Activated naive CD4-positive, alpha-beta T cell treated with anti-CD3 and anti-CD28 coated beads for 36 hours (primary cell): ENCODE measurements at regions not wholly inside any gene's neighbourhood (a gene's known extent, or its start where the extent isn't known, plus 50 kb on each side); places are given as distances from the start of the nearest gene placed in this dataset.

Source experiments
- CTCF ChIA-PET: fragments of 350-600 bp; sonication (Branson Sonifier 250); formaldehyde crosslinking; loops from one replicate; lab custom pipeline; 2021; ENCODE audit warnings: antibody characterized with exemption; lab: Charles Lee
- DNase-seq: peaks from one replicate; pipeline ENCODE4 v3.0.0-alpha.2; 2020
- H3K27ac Mint-ChIP-seq: one replicate; pipeline ENCODE4 v1.8.0; 2021; ENCODE audit warnings: mild to moderate bottlenecking, mixed read lengths
- H3K27me3 Mint-ChIP-seq: one replicate; pipeline ENCODE4 v1.8.0; 2021; ENCODE audit warnings: low read depth, mixed read lengths
- H3K36me3 Mint-ChIP-seq: one replicate; pipeline ENCODE4 v1.8.0; 2021; ENCODE audit warnings: low read depth, mixed read lengths
- H3K4me1 Mint-ChIP-seq: one replicate; pipeline ENCODE4 v1.8.0; 2021; ENCODE audit warnings: low read depth, mixed read lengths
- H3K4me3 Mint-ChIP-seq: one replicate; pipeline ENCODE4 v1.8.0; 2021; ENCODE audit warnings: mild to moderate bottlenecking, moderate library complexity, mixed read lengths
- H3K9me3 Mint-ChIP-seq: one replicate; pipeline ENCODE4 v1.8.0; 2021; ENCODE audit warnings: mixed read lengths
- intact Hi-C: fragments of 100-400 bp; cut with micrococcal nuclease; formaldehyde crosslinking; loops from one replicate; pipeline ENCODE4 v1.15.1; 2023

GRCh38 chr5:34485768-34486030 is 170.4 kb upstream of the RAI14 start:
- no peak for DNase-seq
- no peaks in the 10 kb centered on the region for H3K9me3 Mint-ChIP-seq
- H3K4me3 Mint-ChIP-seq, result no peak overlapping the region
- CTCF ChIA-PET, result interaction anchor here (0.6 to 3.3 kb wide), 14 partner anchors 8 to 518 kb away, joined by 3 to 22 read pairs (median 6); partner anchors contain the start of gene RAI14
- intact Hi-C loops, result loop anchor here (1.0 to 5.0 kb wide), 7 partner anchors 38 to 518 kb away; partner anchors contain the start of genes RAI14 and TTC23L
- H3K36me3 Mint-ChIP-seq, result no peaks in the 10 kb centered on the region
- peaks cover 29% of the 10 kb centered on the region for H3K27me3 Mint-ChIP-seq
- H3K4me1 Mint-ChIP-seq, result peaks cover 3% of the 10 kb centered on the region
- no peak overlapping the region for H3K27ac Mint-ChIP-seq

DNA sequence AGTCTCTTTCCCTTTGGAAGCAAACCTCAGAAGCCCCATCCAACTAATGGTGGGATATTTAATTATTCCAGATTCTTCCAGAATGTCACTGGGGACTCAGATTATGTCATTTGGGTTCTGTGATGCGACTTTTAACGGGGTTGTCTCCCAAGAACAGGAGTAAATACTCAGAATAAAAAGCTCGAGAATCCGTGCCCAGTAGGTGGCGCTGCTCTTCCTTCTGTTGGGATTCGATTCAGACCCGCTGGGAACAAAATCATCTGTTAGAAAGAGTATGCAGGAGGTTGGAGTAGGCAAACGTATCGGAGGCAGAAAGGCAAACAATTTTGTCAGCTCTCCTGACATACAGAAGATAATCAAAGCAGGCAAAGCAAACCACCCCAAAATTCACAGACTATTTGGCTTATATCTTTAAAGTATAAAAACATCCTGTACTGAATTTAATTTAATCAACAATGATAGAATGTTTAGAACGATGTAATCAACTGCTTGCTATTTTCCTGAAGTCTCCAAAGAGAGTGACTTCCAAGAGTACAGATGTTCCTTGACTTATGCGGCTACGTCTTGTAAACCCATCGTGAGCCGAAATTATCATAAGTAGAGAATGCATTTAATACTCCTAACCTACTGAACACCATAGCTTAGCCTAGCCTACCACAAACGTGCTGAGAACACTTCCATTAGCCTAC is 169.8 kb upstream of the RAI14 start:
- intact Hi-C loops, result loop anchor here (1.0 to 5.0 kb wide), 7 partner anchors 37 to 517 kb away; partner anchors contain the start of genes RAI14 and TTC23L
- no peaks in the 10 kb centered on the region for H3K9me3 Mint-ChIP-seq
- H3K4me3 Mint-ChIP-seq, result no peak overlapping the region
- no peaks in the 10 kb centered on the region for H3K4me1 Mint-ChIP-seq
- peak; percentile 87 for DNase-seq
- CTCF ChIA-PET, result interaction anchor here (0.6 to 3.3 kb wide), 18 partner anchors 8 to 517 kb away, joined by 3 to 22 read pairs (median 5); partner anchors contain the start of gene RAI14
- H3K27me3 Mint-ChIP-seq, result peaks cover 29% of the 10 kb centered on the region
- H3K27ac Mint-ChIP-seq, result no peak overlapping the region
- H3K36me3 Mint-ChIP-seq, result no peaks in the 10 kb centered on the region

DNA sequence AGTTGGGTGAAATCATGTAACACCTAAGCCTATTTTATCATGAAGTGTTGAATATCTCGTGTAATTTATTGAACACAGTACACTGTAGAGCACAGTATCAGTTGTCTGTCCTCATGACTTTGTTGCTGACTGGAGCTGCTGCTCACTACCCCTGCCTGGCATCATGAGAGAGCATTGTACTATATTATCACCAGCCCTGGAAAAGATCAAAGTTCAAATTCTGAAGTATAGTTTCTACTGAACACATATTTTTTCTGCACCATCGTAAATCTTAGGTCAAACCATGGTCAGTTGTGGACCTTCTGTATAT is 169.3 kb upstream of the RAI14 start:
- peaks cover 31% of the 10 kb centered on the region for H3K27me3 Mint-ChIP-seq
- DNase-seq, result no peak
- no peak overlapping the region for H3K27ac Mint-ChIP-seq
- intact Hi-C loops, result loop anchor here (1.0 to 5.0 kb wide), 7 partner anchors 36 to 516 kb away; partner anchors contain the start of genes RAI14 and TTC23L
- H3K36me3 Mint-ChIP-seq, result no peaks in the 10 kb centered on the region
- CTCF ChIA-PET, result interaction anchor here (0.6 to 3.3 kb wide), 12 partner anchors 10 to 517 kb away, joined by 3 to 22 read pairs (median 6); no protein-coding TSS in a partner anchor
- H3K9me3 Mint-ChIP-seq, result no peaks in the 10 kb centered on the region
- H3K4me1 Mint-ChIP-seq, result no peaks in the 10 kb centered on the region
- H3K4me3 Mint-ChIP-seq, result no peak overlapping the region

DNA sequence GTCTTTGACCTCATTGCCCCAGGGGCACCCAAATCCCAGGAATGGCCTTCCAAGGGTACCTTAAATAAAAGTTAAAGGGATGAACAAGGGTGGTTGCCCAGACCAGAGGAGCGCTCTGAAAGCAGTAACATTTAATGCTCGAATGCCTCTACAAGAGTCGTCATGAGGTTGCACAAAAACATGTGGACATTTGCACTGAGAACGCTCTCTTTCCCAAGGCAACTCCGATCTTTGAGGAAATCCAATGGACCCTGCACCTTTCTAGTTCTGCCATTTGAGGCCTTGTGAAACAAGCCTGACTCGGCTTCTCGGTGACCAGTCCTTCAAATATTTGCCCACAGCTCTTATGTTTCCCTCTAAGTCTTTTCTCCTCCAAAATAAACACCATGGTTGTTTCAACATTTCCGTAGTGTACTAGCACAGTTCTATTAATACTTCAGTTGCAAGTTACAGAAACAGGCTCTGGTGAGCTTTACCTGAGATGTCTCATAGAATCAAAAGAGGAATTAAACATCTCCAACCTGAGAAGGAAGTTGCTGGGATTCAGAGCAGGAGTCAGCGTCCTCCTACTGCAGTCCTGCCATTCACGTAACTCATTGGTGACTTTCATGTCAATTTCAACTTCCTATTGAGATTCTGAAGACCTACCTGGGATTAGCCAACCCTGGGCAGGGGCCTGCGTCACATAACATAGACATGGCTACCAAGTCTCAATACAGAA is 168.8 kb upstream of the RAI14 start:
- intact Hi-C loops, result loop anchor here (2.0 to 5.0 kb wide), 2 partner anchors 170 to 207 kb away; partner anchors contain the start of gene RAI14
- peaks cover 29% of the 10 kb centered on the region for H3K27me3 Mint-ChIP-seq
- H3K4me3 Mint-ChIP-seq, result no peak overlapping the region
- CTCF ChIA-PET, result interaction anchor here (1.0 to 3.3 kb wide), 8 partner anchors 9 to 516 kb away, joined by 3 to 22 read pairs (median 10); no protein-coding TSS in a partner anchor
- H3K36me3 Mint-ChIP-seq, result no peaks in the 10 kb centered on the region
- no peaks in the 10 kb centered on the region for H3K9me3 Mint-ChIP-seq
- no peak overlapping the region for H3K27ac Mint-ChIP-seq
- no peak for DNase-seq
- no peaks in the 10 kb centered on the region for H3K4me1 Mint-ChIP-seq

- H3K27me3 Mint-ChIP-seq, result peaks cover 29% of the 10 kb centered on the region
- no peaks in the 10 kb centered on the region for H3K9me3 Mint-ChIP-seq
- no peak overlapping the region for H3K27ac Mint-ChIP-seq
- no peak for DNase-seq
- no peaks in the 10 kb centered on the region for H3K4me1 Mint-ChIP-seq
- H3K36me3 Mint-ChIP-seq, result no peaks in the 10 kb centered on the region
- H3K4me3 Mint-ChIP-seq, result no peak overlapping the region
- CTCF ChIA-PET, result interaction anchor here (1.7 kb wide), 1 partner anchor 13 kb away, joined by 5 read pairs; no protein-coding TSS in a partner anchor
- intact Hi-C loops, result loop anchor here (2.0 to 5.0 kb wide), 2 partner anchors 169 to 207 kb away; partner anchors contain the start of gene RAI14
Measured at GRCh38 chr5:34487956-34488355, 168.2 kb upstream of the RAI14 start.

DNA sequence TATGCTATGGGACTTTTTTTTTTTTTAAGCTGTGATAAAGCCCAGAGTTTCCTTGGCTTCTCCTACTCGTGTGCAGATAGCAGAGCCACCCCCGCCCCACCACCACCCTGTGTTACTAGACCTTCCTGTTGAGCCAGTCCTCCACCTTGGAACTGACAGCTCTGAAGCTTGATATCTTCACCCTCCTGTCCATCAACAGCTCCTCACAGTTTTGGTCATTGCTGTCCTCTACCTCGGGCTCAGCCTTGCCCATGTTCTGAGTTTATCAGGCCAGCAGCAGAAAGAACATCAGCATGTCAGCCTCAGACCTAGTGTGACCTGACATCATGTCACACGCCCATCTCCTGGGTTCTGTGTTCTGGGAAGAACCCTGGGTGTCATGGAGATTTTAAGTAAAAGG is 167.1 kb upstream of the RAI14 start:
- peaks cover 30% of the 10 kb centered on the region for H3K27me3 Mint-ChIP-seq
- H3K36me3 Mint-ChIP-seq, result no peaks in the 10 kb centered on the region
- intact Hi-C loops, result loop anchor here (5.0 kb wide), 1 partner anchor 168 kb away; the partner anchor contains the start of gene RAI14
- no peaks in the 10 kb centered on the region for H3K4me1 Mint-ChIP-seq
- CTCF ChIA-PET, result interaction anchor here (0.7 to 1.5 kb wide), 4 partner anchors 13 to 318 kb away, joined by 3 to 8 read pairs (median 4); no protein-coding TSS in a partner anchor
- no peak overlapping the region for H3K4me3 Mint-ChIP-seq
- H3K27ac Mint-ChIP-seq, result no peak overlapping the region
- no peaks in the 10 kb centered on the region for H3K9me3 Mint-ChIP-seq
- DNase-seq, result no peak

- intact Hi-C loops, result no loop called here
- Mint-ChIP-seq H3K27ac (no peak overlapping the region), H3K4me3 (no peak overlapping the region), H3K4me1 (no peaks in the 10 kb centered on the region), H3K27me3 (peaks cover 29% of the 10 kb centered on the region), H3K9me3 (no peaks in the 10 kb centered on the region), H3K36me3 (no peaks in the 10 kb centered on the region)
- CTCF ChIA-PET, result no interaction called here
- DNase-seq, result no peak
Measured at GRCh38 chr5:34490506-34491250, 165.4 kb upstream of the RAI14 start.

GRCh38 chr5:34491251-34491620 is 164.9 kb upstream of the RAI14 start:
- Mint-ChIP-seq H3K4me1 (no peaks in the 10 kb centered on the region), H3K27ac (no peak overlapping the region), H3K4me3 (no peak overlapping the region), H3K27me3 (peaks cover 29% of the 10 kb centered on the region), H3K36me3 (no peaks in the 10 kb centered on the region), H3K9me3 (no peaks in the 10 kb centered on the region)
- intact Hi-C loops, result no loop called here
- CTCF ChIA-PET, result no interaction called here
- DNase-seq, result no peak

- CTCF ChIA-PET, result interaction anchor here (0.9 kb wide), 1 partner anchor 9 kb away, joined by 3 read pairs; no protein-coding TSS in a partner anchor
- no peak for DNase-seq
- intact Hi-C loops, result no loop called here
- Mint-ChIP-seq H3K36me3 (no peaks in the 10 kb centered on the region), H3K27ac (no peak overlapping the region), H3K4me3 (no peak overlapping the region), H3K9me3 (no peaks in the 10 kb centered on the region), H3K27me3 (peaks cover 12% of the 10 kb centered on the region), H3K4me1 (peaks cover 9% of the 10 kb centered on the region)
Measured at GRCh38 chr5:34494111-34494755, 161.9 kb upstream of the RAI14 start.

DNA sequence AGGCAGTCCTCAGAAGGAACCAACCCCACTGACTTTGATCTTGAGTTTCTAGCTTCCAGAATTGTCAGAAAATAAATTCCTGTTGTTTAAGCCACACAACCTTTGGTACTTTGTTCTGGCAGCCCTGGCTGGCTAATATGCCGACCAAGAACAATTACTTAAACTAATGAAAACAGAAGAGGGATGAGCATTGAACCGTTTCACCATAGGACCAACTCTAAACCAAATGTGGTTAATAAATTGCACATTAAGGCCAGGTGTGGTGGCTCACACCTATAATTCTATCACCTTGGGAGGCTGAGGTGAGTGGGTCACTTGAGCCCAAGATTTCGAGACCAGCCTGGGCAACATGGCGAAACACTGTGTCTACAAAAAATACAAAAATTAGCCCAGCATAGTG is 160.9 kb upstream of the RAI14 start:
- Mint-ChIP-seq H3K27ac (no peak overlapping the region), H3K4me3 (no peak overlapping the region), H3K4me1 (peaks cover 13% of the 10 kb centered on the region), H3K9me3 (no peaks in the 10 kb centered on the region), H3K27me3 (peaks cover 8% of the 10 kb centered on the region), H3K36me3 (no peaks in the 10 kb centered on the region)
- no peak for DNase-seq
- CTCF ChIA-PET, result interaction anchor here (2.5 kb wide), 1 partner anchor 9 kb away, joined by 20 read pairs; no protein-coding TSS in a partner anchor
- intact Hi-C loops, result loop anchor here (5.0 kb wide), 1 partner anchor 1432 kb away; no protein-coding TSS in a partner anchor

GRCh38 chr5:34496260-34496691 is 159.9 kb upstream of the RAI14 start:
- CTCF ChIA-PET, result interaction anchor here (0.9 to 2.9 kb wide), 3 partner anchors 11 to 41 kb away, joined by 4 to 20 read pairs (median 10); no protein-coding TSS in a partner anchor
- no peak overlapping the region for H3K4me3 Mint-ChIP-seq
- no peaks in the 10 kb centered on the region for H3K9me3 Mint-ChIP-seq
- peaks cover 13% of the 10 kb centered on the region for H3K4me1 Mint-ChIP-seq
- no peaks in the 10 kb centered on the region for H3K36me3 Mint-ChIP-seq
- peaks cover 10% of the 10 kb centered on the region for H3K27me3 Mint-ChIP-seq
- intact Hi-C loops, result loop anchor here (5.0 kb wide), 1 partner anchor 1431 kb away; no protein-coding TSS in a partner anchor
- DNase-seq, result no peak
- H3K27ac Mint-ChIP-seq, result no peak overlapping the region
